GM21390 (cell line): ENCODE measurements at regions not wholly inside any gene's neighbourhood (a gene's known extent, or its start where the extent isn't known, plus 50 kb on each side); places are given as distances from the start of the nearest gene placed in this dataset.

Experiments used
- ATAC-seq: cut with Tn5 transposase; IDR thresholded peaks from one replicate; pipeline ENCODE4 v1.9.1; 2021; ENCODE audit not compliant: unreplicated experiment

- no peak for ATAC-seq
These were observed 60.7 kb upstream of the BCAT1 start for GRCh38 chr12:25009496-25010092.

- ATAC-seq = peak; percentile 48
These were observed 56.5 kb upstream of the BCAT1 start for GRCh38 chr12:25005376-25005775.

GRCh38 chr12:25004447-25004846 lies 55.5 kb upstream of the BCAT1 start:
- peak; percentile 41 for ATAC-seq

- no peak for ATAC-seq
These were observed 52.4 kb upstream of the BCAT1 start for GRCh38 chr12:25001311-25001710.
